ENCODE measurements at regions not wholly inside any gene's neighbourhood (a gene's known extent, or its start where the extent isn't known, plus 50 kb on each side); places are given as distances from the start of the nearest gene placed in this dataset.

DNA sequence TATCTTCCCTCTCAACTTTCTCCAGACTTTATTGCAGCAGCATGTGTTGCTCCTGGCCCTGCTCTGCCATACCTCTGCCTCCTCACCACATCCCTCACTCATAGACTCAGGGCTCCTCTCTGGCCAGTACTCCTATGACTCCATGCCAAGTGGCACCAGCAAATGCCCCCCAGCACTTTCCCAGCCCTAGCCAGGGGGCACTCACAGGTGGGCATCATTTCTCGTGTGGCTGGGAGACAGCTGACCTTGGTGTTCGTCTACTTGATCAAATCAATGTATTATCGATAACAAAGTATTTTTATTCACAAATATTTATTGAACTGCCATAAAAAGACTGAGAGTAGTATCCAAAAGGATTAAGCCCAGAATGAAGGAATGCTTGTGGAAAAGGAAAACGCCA is 418.2 kb downstream of the FAM72C start:
- TF ChIP-seq, protein P1, sequence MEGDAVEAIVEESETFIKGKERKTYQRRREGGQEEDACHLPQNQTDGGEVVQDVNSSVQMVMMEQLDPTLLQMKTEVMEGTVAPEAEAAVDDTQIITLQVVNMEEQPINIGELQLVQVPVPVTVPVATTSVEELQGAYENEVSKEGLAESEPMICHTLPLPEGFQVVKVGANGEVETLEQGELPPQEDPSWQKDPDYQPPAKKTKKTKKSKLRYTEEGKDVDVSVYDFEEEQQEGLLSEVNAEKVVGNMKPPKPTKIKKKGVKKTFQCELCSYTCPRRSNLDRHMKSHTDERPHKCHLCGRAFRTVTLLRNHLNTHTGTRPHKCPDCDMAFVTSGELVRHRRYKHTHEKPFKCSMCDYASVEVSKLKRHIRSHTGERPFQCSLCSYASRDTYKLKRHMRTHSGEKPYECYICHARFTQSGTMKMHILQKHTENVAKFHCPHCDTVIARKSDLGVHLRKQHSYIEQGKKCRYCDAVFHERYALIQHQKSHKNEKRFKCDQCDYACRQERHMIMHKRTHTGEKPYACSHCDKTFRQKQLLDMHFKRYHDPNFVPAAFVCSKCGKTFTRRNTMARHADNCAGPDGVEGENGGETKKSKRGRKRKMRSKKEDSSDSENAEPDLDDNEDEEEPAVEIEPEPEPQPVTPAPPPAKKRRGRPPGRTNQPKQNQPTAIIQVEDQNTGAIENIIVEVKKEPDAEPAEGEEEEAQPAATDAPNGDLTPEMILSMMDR (IDR thresholded peaks at IDR 0.05) = no peak
- no peak for TF ChIP-seq POLR2A (IDR thresholded peaks at IDR 0.05)

Data from Peyer's patch (tissue), 4 donors.